CD4-positive, alpha-beta T cell treated with Interleukin-17A for 1 hour (primary cell): ENCODE measurements at regions not wholly inside any gene's neighbourhood (a gene's known extent, or its start where the extent isn't known, plus 50 kb on each side); places are given as distances from the start of the nearest gene placed in this dataset.
A peak's percentile ranks its signal among the peaks of the same experiment; 100 is the strongest.
"Not testable (repeated sequence)": the region's sequence is repeated elsewhere in the genome, so short reads cannot be mapped to it uniquely, and the experiment has no call there.

ENCODE experiments used
- DNase-seq: peaks from one replicate; pipeline ENCODE4 v3.0.0-alpha.2; 2020

DNA sequence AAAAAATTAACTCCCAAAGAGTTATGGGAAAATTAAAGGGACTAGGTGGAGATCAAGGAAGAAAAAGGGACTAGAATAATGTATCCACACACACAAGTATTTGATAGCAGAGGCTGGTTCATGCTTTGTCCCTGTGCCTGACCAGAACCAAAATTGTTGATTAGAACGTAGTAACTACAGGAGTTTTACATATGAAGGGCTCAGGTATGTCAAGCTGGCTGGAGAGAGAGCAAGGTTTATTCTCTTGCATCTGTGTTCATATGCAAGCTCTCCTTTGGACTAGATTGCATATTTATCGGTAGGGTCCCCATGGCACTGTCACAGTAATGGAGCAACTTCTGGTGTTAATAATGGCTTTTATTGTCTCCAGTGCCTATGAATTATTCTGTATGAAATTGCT, 239.9 kb upstream of the TRPM3 start:
- DNase-seq: no peak

GRCh38 chr9:71357346-71357745, 235.9 kb upstream of the TRPM3 start:
- DNase-seq: no peak

GRCh38 chr9:71355884-71356283, 234.5 kb upstream of the TRPM3 start:
- no peak for DNase-seq

- DNase-seq: no peak
Measured at GRCh38 chr9:71353720-71354119, 232.3 kb upstream of the TRPM3 start.

- DNase-seq: no peak
Measured at GRCh38 chr9:71352837-71353236, 231.4 kb upstream of the TRPM3 start.

GRCh38 chr9:71349218-71349617, 227.8 kb upstream of the TRPM3 start:
- no peak for DNase-seq

- no peak for DNase-seq
Measured at GRCh38 chr9:71333321-71333720, 211.9 kb upstream of the TRPM3 start.

GRCh38 chr9:71331603-71332002, 210.2 kb upstream of the TRPM3 start:
- no peak for DNase-seq

DNA sequence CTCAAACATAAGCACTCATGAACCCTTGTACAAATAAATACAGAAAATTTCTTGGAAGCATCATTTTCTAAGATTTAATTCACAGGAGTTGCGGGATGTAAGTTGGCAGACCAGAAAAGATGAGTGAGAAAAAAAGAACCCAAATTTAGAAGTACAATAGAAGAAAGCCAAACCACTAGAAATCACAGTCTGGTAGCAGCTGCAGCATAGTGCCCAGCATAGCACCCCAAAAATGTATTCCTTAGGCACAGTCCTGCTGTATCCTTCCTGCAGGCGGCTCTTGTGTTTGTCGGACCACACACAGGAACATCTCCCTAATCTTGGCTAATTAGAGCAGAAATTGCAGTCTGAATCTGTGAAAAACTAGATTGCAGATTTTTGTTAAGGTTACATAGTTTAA, 208.5 kb upstream of the TRPM3 start:
- DNase-seq: no peak

DNA sequence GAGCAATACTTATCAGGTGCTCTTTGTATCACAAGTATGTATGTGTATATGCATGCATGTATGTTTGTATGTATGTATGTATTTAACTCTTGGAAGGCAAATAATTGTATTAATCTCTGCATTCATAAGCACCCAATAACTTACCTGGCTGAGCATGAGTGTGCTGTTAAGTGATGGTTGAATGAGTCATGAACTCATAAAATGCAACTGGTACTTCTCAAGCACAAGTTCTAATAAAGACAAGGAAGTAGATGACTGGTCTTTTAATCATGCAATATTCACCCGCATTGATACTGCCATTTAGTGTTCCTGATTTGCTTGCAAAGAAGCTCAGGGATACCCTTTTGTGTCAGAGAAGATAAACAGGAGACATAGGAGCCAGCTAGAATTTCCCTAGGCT, 204.9 kb upstream of the TRPM3 start:
- no peak for DNase-seq

GRCh38 chr9:71323357-71323756, 201.9 kb upstream of the TRPM3 start:
- no peak for DNase-seq

DNA sequence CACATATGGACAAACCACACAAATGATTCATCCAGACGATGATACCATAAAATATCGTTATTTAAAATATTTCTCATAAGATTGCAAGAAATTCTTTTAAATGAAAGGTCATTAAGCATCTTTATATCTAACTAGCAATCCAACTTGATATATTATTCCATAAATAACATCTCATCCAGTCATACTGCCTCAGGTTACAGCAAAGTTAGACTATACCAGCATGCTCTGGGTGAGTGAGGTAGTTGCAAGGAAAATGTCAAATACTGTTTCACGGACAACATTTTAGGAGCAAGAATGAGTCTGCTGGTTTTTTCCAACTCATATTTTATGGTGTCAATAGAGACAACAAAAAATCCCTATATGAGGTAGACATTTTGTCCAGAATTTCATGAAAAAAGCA, 200.9 kb upstream of the TRPM3 start:
- no peak for DNase-seq

DNA sequence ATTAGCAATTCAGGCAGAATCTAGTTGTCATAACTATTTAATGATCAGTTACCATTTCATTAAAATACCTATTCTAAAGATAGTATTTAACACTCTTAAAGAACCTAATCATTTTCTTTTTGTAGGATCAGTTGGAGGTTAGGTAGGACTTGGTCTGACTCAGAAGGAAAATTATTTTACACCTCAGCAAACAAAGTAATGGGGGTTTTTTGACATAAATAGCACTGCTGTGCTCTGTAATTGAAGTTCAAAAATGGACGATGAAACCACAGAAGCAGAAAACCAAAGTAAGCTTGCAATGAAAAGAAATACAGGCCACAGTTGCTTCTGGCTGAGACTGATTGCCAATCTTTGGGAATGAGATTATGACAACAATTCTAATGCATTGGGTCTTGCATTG, 187.0 kb upstream of the TRPM3 start:
- DNase-seq: no peak

GRCh38 chr9:71306134-71306533, 184.7 kb upstream of the TRPM3 start:
- DNase-seq: no peak

GRCh38 chr9:71303351-71303750, 181.9 kb upstream of the TRPM3 start:
- DNase-seq: no peak

GRCh38 chr9:71302776-71303175, 181.4 kb upstream of the TRPM3 start:
- DNase-seq: no peak

GRCh38 chr9:71295928-71296327, 174.5 kb upstream of the TRPM3 start:
- no peak for DNase-seq

DNA sequence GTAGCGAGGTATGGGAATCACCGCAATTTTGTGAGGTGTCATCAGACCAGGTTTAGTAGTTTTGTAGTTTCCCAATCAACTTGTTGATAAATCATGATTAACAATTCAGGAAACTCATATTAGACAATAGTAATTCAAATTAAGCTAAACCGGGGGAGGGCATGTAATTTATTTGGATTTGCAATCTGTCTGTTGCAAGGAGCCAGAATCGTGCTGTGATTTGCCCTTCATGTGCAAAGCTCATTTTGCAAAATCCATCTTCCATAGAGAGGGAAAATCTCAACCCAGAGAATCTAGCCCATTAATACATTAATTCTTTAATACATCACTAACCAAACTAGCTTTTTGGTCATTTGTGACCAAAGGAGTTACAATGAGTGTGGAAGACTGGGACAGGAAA, 164.7 kb upstream of the TRPM3 start:
- no peak for DNase-seq

DNA sequence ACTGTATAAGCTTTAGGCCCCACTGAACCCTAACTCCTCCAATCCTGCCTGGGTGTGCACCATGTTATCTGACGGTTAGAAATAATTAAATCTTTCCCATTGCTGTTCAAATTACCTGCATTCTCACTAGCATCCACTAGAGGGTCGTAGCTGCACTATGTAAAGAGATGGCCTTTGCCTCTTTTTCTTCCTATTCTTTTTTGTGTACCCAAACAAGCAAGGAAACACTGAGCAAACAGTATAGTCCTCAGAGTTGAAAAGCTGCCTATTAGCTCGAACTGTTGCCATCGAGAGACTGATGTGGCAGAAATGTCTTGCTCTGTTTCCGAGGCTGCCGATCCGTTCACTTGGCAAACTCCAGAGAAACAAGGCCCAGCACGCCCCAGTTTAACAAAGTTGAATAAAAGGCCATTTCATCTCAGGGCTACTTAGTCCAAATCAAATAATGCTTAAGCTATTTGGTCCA, 163.8 kb upstream of the TRPM3 start:
- DNase-seq: peak; percentile 56

- not testable (repeated sequence) for DNase-seq
Measured at GRCh38 chr9:71282116-71282515, 160.7 kb upstream of the TRPM3 start.

DNA sequence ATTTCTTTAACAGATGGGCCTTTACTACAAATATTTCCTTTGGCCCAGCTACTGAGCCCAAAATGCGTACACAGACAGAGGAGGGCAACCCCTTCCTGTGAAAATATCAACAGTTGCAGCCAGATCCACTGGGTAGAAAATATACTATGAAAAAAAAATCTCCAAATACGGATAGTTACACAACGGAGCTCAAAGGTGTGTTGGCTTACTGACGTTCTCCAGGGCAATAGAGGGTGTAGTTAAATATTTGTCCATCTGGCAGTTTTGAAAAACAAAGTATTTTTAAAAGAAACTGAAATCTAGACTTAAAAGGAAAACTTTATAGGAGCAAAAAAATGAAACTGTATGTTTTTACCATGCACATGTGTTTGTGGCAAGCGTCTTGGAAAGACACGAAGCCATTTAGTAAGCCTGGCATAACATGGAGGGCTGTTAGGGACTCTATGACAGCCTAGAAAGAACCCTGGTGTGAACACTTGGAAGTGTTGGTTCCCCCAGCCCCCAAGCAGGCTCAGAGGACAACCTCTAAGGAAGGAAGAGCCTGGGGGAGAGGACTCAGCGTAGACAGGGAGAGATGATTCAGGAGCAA, 157.8 kb upstream of the TRPM3 start:
- no peak for DNase-seq

GRCh38 chr9:71273613-71274012, 152.2 kb upstream of the TRPM3 start:
- no peak for DNase-seq

DNA sequence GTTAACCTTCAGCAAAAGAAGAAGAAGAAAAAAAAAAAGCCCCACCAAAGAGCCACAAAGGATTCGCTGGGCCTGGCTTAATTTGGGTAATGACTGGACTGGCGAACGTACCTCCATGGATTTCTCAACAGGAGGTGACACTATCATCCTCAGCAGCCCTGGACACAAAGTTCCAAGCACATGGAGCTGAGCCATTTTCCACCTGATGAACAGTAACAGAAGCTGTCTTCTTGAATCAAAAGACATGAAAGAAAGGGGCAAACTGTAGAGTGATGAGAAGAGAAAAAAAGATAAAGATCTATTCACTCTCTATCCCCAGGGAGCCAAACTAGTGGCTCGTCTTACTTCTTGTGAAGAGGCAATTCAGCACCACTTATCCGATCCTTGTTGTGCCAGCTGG, 150.2 kb upstream of the TRPM3 start:
- no peak for DNase-seq

GRCh38 chr9:71270554-71270953, 149.1 kb upstream of the TRPM3 start:
- no peak for DNase-seq

DNA sequence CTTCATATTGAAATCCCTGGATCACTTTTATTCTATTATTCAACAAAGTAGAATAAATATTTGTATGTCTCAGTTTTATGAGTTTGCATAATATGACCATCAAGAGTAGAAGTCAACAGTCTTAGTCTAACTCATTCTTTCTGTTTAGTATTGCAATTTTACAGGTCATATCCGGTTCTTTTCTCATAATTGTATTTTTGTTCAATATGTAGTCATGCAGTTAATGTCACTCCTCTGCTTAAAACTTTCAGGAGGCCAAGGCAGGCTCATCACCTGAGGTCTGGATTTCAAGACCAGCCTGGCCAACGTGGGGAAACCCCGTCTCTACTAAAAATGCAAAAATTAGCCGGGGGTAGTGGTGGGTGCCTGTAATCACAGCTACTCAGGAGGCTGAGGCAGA, 148.4 kb upstream of the TRPM3 start:
- no peak for DNase-seq
